NCI-H82 treated with DMSO at 0.1 percent for 48 hours (cell line): ENCODE measurements at regions not wholly inside any gene's neighbourhood (a gene's known extent, or its start where the extent isn't known, plus 50 kb on each side); places are given as distances from the start of the nearest gene placed in this dataset.

Experiments used
- DNase-seq: peaks from one replicate; lab custom pipeline; 2025; ENCODE audit not compliant: unreplicated experiment; lab: John Stamatoyannopoulos, UW

- DNase-seq, result no peak
These were observed 446.2 kb upstream of the SLC14A2 start for GRCh38 chr18:45168866-45169600.

GRCh38 chr18:45169610-45170009 is 445.7 kb upstream of the SLC14A2 start:
- no peak for DNase-seq

GRCh38 chr18:45171679-45172191 is 443.5 kb upstream of the SLC14A2 start:
- DNase-seq, result no peak

- no peak for DNase-seq
These were observed 441.9 kb upstream of the SLC14A2 start for GRCh38 chr18:45173327-45173726.

GRCh38 chr18:45173799-45174519 is 441.3 kb upstream of the SLC14A2 start:
- DNase-seq, result no peak

GRCh38 chr18:45174629-45175136 is 440.6 kb upstream of the SLC14A2 start:
- DNase-seq, result no peak

GRCh38 chr18:45175511-45175910 is 439.8 kb upstream of the SLC14A2 start:
- DNase-seq, result no peak

GRCh38 chr18:45186832-45187231 is 428.4 kb upstream of the SLC14A2 start:
- DNase-seq, result no peak

- no peak for DNase-seq
These were observed 423.5 kb upstream of the SLC14A2 start for GRCh38 chr18:45191795-45192194.

GRCh38 chr18:45197526-45197970 is 417.7 kb upstream of the SLC14A2 start:
- DNase-seq, result no peak

- DNase-seq, result no peak
These were observed 416.8 kb upstream of the SLC14A2 start for GRCh38 chr18:45198526-45198925.

- DNase-seq, result no peak
These were observed 414.2 kb upstream of the SLC14A2 start for GRCh38 chr18:45201029-45201428.

GRCh38 chr18:45201489-45201888 is 413.8 kb upstream of the SLC14A2 start:
- DNase-seq, result no peak

- no peak for DNase-seq
These were observed 413.2 kb upstream of the SLC14A2 start for GRCh38 chr18:45202061-45202460.

GRCh38 chr18:45203677-45204076 is 411.6 kb upstream of the SLC14A2 start:
- DNase-seq, result no peak

- no peak for DNase-seq
These were observed 407.9 kb upstream of the SLC14A2 start for GRCh38 chr18:45207328-45207727.

- no peak for DNase-seq
These were observed 407.1 kb upstream of the SLC14A2 start for GRCh38 chr18:45208164-45208563.

- DNase-seq, result peak; percentile 47
These were observed 402.9 kb upstream of the SLC14A2 start for GRCh38 chr18:45212181-45213039.

- no peak for DNase-seq
These were observed 402.3 kb upstream of the SLC14A2 start for GRCh38 chr18:45213040-45213333.

GRCh38 chr18:45218436-45218835 is 396.8 kb upstream of the SLC14A2 start:
- DNase-seq, result no peak

- DNase-seq, result no peak
These were observed 393.9 kb upstream of the SLC14A2 start for GRCh38 chr18:45221363-45221762.
